Naive B cell (primary cell): ENCODE measurements at regions not wholly inside any gene's neighbourhood (a gene's known extent, or its start where the extent isn't known, plus 50 kb on each side); places are given as distances from the start of the nearest gene placed in this dataset.
A peak's percentile ranks its signal among the peaks of the same experiment; 100 is the strongest.

Source experiments
- ATAC-seq, 2 donors: fragments of 150-1000 bp; cut with Tn5 transposase; 2 replicates each; pipeline ENCODE4 v1.10.0; 2021; ENCODE audit warnings: low read depth in 2 of 2, mild to moderate bottlenecking in 2 of 2, moderate library complexity in 2 of 2
- DNase-seq: peaks from one replicate; pipeline ENCODE4 v3.0.0; 2022
- H3K27ac Mint-ChIP-seq, 6 donors: one replicate each; pipeline ENCODE4 v1.8.0; 2020 to 2022; ENCODE audit warnings: mild to moderate bottlenecking in 6 of 6, mixed read lengths in 6 of 6, moderate library complexity in 5 of 6, inconsistent platforms in 2 of 6
- H3K27me3 Mint-ChIP-seq, 3 donors: one replicate each; pipeline ENCODE4 v1.8.0; 2021 to 2022; ENCODE audit warnings: mixed read lengths in 3 of 3, mild to moderate bottlenecking in 1 of 3
- H3K36me3 Mint-ChIP-seq, 2 donors: one replicate each; pipeline ENCODE4 v1.8.0; 2020 to 2022; ENCODE audit warnings: mixed read lengths in 2 of 2, inconsistent platforms in 1 of 2, mild to moderate bottlenecking in 1 of 2
- H3K4me1 Mint-ChIP-seq, 3 donors: one replicate each; pipeline ENCODE4 v1.8.0; 2020 to 2022; ENCODE audit warnings: mixed read lengths in 3 of 3, inconsistent platforms in 1 of 3, mild to moderate bottlenecking in 1 of 3, moderate library complexity in 1 of 3
- H3K4me3 Mint-ChIP-seq, 8 donors: one replicate each; pipeline ENCODE4 v1.8.0; 2020 to 2022; ENCODE audit warnings: mild to moderate bottlenecking in 8 of 8, mixed read lengths in 8 of 8, moderate library complexity in 8 of 8, inconsistent platforms in 2 of 8
- H3K9me3 Mint-ChIP-seq, 7 donors: one replicate each; pipeline ENCODE4 v1.8.0; 2020 to 2022; ENCODE audit warnings: mixed read lengths in 7 of 7, mild to moderate bottlenecking in 5 of 7, inconsistent platforms in 2 of 7, moderate library complexity in 1 of 7

GRCh38 chr13:40275155-40275554, 391.3 kb downstream of the FOXO1 start:
- no peaks in the 10 kb centered on the region for H3K9me3 Mint-ChIP-seq

GRCh38 chr13:40275636-40276035, 390.8 kb downstream of the FOXO1 start:
- Mint-ChIP-seq H3K4me3 (peak overlapping the region in 2 of 8 donors; percentile 39 to 44), H3K27ac (peak overlapping the region in 3 of 6 donors; percentile 3 to 96 (median 53))
- ATAC-seq: no peak

More at GRCh38 chr13:40275155-40275554, 391.3 kb downstream of the FOXO1 start:
- Mint-ChIP-seq H3K27ac (peak overlapping the region in 5 of 6 donors; percentile 53 to 96 (median 65)), H3K27me3 (no peaks in the 10 kb centered on the region), H3K36me3 (peaks cover 0 to 7% of the 10 kb centered on the region in 2 donors), H3K4me1 (peaks cover 30 to 57% (median 53%) of the 10 kb centered on the region in 3 donors), H3K4me3 (peak overlapping the region in 6 of 8 donors; percentile 13 to 69 (median 42))
- DNase-seq (no peak), ATAC-seq (no peak)

DNA sequence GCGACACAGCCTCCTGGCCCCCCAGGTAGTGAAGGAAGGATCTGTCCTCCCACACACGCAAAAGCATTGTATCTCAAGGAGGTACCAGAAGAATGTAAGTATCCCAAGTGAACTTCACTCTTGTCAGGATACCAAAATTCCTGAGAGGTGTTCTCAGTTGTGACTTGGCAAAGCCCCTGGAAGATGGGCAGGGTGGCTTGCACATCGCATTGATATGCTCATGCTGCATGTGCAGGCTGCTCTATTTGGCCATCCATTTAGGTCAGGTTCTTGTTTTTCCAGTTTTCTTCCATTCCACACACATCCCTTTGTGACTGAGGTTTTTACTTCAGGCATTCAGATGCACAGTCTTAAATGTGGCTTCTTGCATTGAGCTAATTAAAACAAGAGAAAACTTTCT, 382.8 kb downstream of the FOXO1 start:
- no peaks in the 10 kb centered on the region for H3K36me3 Mint-ChIP-seq
- H3K27ac Mint-ChIP-seq: peak overlapping the region in 2 of 6 donors; percentile 17 to 83
- H3K4me1 Mint-ChIP-seq: peaks cover 0 to 6% (median 3%) of the 10 kb centered on the region in 3 donors
- DNase-seq (no peak), ATAC-seq (no peak)
- H3K9me3 Mint-ChIP-seq: peaks cover 0 to 6% (median 0%) of the 10 kb centered on the region in 7 donors
- H3K27me3 Mint-ChIP-seq: no peaks in the 10 kb centered on the region
- no peak overlapping the region for H3K4me3 Mint-ChIP-seq

More at GRCh38 chr13:40275636-40276035, 390.8 kb downstream of the FOXO1 start:
- Mint-ChIP-seq H3K4me1 (peaks cover 29 to 52% (median 48%) of the 10 kb centered on the region in 3 donors), H3K9me3 (peaks cover 0 to 3% (median 0%) of the 10 kb centered on the region in 7 donors), H3K36me3 (peaks cover 0 to 7% of the 10 kb centered on the region in 2 donors), H3K27me3 (no peaks in the 10 kb centered on the region)
- no peak for DNase-seq

- ATAC-seq: no peak
- no peaks in the 10 kb centered on the region for H3K27me3 Mint-ChIP-seq
- H3K4me1 Mint-ChIP-seq: peaks cover 0 to 3% (median 3%) of the 10 kb centered on the region in 3 donors
- no peak overlapping the region for H3K27ac Mint-ChIP-seq
- peaks cover 0 to 7% (median 0%) of the 10 kb centered on the region in 7 donors for H3K9me3 Mint-ChIP-seq
- no peaks in the 10 kb centered on the region for H3K36me3 Mint-ChIP-seq
- no peak overlapping the region for H3K4me3 Mint-ChIP-seq
- DNase-seq: no peak
These were observed 380.8 kb downstream of the FOXO1 start for GRCh38 chr13:40285634-40286033.

- Mint-ChIP-seq H3K27me3 (no peaks in the 10 kb centered on the region), H3K9me3 (peaks cover 0 to 7% (median 0%) of the 10 kb centered on the region in 7 donors), H3K4me3 (no peak overlapping the region), H3K4me1 (peaks cover 0 to 3% (median 0%) of the 10 kb centered on the region in 3 donors), H3K27ac (peak overlapping the region in 1 of 6 donors; percentile 54), H3K36me3 (no peaks in the 10 kb centered on the region)
- no peak for ATAC-seq
- DNase-seq: no peak
These were observed 379.0 kb downstream of the FOXO1 start for GRCh38 chr13:40287428-40287827.

DNA sequence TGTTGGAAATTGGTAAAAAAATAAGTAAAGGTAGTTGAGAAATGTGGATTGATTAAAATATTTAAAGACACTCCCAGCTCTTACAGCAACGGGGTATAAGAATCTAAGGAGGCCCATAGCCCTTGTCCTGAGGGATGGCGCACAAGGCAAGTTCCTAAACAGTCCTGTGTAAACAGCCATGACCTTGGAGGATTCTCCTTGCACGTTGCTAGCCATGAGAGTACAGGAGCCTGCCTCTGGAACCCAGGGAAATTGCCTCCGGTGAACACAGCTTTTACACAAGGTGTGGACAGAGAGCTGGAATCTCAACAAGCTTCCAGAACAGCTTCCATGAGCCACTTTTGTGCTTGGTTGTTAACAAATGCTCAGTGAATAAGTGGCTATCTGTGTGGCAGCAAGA, 378.2 kb downstream of the FOXO1 start:
- DNase-seq: no peak
- Mint-ChIP-seq H3K4me3 (no peak overlapping the region), H3K4me1 (peaks cover 0 to 2% (median 0%) of the 10 kb centered on the region in 3 donors), H3K9me3 (peaks cover 0 to 7% (median 0%) of the 10 kb centered on the region in 7 donors), H3K27ac (peak overlapping the region in 1 of 6 donors; percentile 42), H3K36me3 (no peaks in the 10 kb centered on the region), H3K27me3 (no peaks in the 10 kb centered on the region)
- no peak for ATAC-seq

DNA sequence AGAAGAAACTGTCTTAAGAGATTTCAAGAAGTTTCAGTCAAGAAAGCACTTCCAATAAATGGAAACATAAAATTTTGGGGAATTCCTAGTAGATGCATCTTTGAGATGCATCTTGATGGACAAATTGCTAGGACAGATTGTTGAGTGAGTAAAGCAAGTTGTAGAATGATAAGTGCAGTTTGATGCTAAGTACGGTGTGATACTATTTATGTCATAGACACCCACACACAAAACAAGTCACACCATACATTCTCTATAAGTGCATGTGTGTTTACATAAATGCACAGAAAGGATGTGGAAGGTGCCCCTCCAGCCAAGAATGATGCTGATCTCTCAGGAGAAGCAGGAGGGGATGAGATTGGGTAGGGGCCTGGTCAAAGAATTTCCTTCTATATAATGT, 375.7 kb downstream of the FOXO1 start:
- Mint-ChIP-seq H3K27me3 (no peaks in the 10 kb centered on the region), H3K27ac (peak overlapping the region in 2 of 6 donors; percentile 1 to 16), H3K36me3 (peaks cover 0 to 3% of the 10 kb centered on the region in 2 donors), H3K4me1 (no peaks in the 10 kb centered on the region), H3K4me3 (no peak overlapping the region), H3K9me3 (peaks cover 0 to 8% (median 5%) of the 10 kb centered on the region in 7 donors)
- DNase-seq (no peak), ATAC-seq (no peak)

- Mint-ChIP-seq H3K27me3 (no peaks in the 10 kb centered on the region), H3K36me3 (peaks cover 0 to 9% of the 10 kb centered on the region in 2 donors), H3K9me3 (peaks cover 4 to 19% (median 16%) of the 10 kb centered on the region in 7 donors), H3K4me1 (no peaks in the 10 kb centered on the region), H3K4me3 (no peak overlapping the region), H3K27ac (no peak overlapping the region)
- DNase-seq (no peak), ATAC-seq (no peak)
These were observed 374.3 kb downstream of the FOXO1 start for GRCh38 chr13:40292108-40292507.

DNA sequence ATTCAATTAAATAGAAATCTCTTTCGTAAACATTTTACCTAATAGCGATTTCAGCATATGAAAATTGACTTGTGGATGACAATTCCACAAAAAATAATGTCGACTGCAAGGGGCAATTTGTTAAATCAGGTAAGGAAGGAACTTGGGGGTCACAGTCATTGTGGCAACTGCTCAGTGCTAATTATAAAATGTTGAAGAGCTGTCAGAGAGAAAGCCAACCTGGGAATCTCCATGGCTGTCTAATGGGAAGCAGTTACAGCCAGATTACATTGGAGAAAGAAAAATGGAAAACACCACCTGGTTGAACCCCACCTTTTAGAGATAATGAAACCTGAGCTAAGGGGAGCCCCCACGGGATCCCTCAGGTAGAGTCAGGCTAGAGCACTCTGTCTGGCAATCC, 373.9 kb downstream of the FOXO1 start:
- DNase-seq: no peak
- Mint-ChIP-seq H3K9me3 (peaks cover 4 to 19% (median 17%) of the 10 kb centered on the region in 7 donors), H3K27me3 (no peaks in the 10 kb centered on the region), H3K4me3 (no peak overlapping the region), H3K36me3 (peaks cover 0 to 9% of the 10 kb centered on the region in 2 donors), H3K4me1 (no peaks in the 10 kb centered on the region), H3K27ac (no peak overlapping the region)
- no peak for ATAC-seq

DNA sequence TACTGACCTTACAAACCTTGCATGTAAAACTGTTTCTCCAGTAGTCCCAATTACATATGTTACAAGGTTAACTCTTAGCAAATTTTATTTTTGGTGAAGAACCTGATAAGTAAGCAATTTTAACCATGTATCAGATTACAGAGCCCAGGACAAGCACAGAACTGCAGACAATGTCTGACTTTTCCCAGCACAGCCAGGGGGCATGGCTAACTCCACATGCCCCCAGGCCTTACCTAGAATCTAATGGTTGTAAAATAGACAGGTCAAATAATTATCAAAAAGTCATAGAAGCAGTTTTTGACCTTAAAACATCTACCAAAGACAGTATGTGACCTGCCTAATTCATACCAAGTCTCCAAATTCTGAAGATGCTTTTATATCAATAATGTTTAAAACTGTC, 364.1 kb downstream of the FOXO1 start:
- Mint-ChIP-seq H3K4me3 (no peak overlapping the region), H3K4me1 (no peaks in the 10 kb centered on the region), H3K27me3 (no peaks in the 10 kb centered on the region), H3K9me3 (peaks cover 13 to 47% (median 32%) of the 10 kb centered on the region in 7 donors), H3K27ac (peak overlapping the region in 1 of 6 donors; percentile 80), H3K36me3 (peaks cover 12 to 20% of the 10 kb centered on the region in 2 donors)
- DNase-seq: no peak
- no peak for ATAC-seq

- peaks cover 12 to 20% of the 10 kb centered on the region in 2 donors for H3K36me3 Mint-ChIP-seq
- DNase-seq: no peak
- peaks cover 0 to 2% (median 0%) of the 10 kb centered on the region in 3 donors for H3K4me1 Mint-ChIP-seq
- H3K27ac Mint-ChIP-seq: no peak overlapping the region
- no peak overlapping the region for H3K4me3 Mint-ChIP-seq
- no peak for ATAC-seq
- H3K9me3 Mint-ChIP-seq: peaks cover 13 to 47% (median 35%) of the 10 kb centered on the region in 7 donors
- H3K27me3 Mint-ChIP-seq: no peaks in the 10 kb centered on the region
These were observed 362.1 kb downstream of the FOXO1 start for GRCh38 chr13:40304391-40304790.

- no peaks in the 10 kb centered on the region for H3K27me3 Mint-ChIP-seq
- H3K9me3 Mint-ChIP-seq: peaks cover 8 to 29% (median 22%) of the 10 kb centered on the region in 7 donors
- H3K36me3 Mint-ChIP-seq: peaks cover 12% of the 10 kb centered on the region in 2 donors
- no peak for ATAC-seq
- no peak for DNase-seq
- H3K4me1 Mint-ChIP-seq: peaks cover 0 to 2% (median 0%) of the 10 kb centered on the region in 3 donors
- H3K27ac Mint-ChIP-seq: no peak overlapping the region
- no peak overlapping the region for H3K4me3 Mint-ChIP-seq
These were observed 359.6 kb downstream of the FOXO1 start for GRCh38 chr13:40306817-40307216.

DNA sequence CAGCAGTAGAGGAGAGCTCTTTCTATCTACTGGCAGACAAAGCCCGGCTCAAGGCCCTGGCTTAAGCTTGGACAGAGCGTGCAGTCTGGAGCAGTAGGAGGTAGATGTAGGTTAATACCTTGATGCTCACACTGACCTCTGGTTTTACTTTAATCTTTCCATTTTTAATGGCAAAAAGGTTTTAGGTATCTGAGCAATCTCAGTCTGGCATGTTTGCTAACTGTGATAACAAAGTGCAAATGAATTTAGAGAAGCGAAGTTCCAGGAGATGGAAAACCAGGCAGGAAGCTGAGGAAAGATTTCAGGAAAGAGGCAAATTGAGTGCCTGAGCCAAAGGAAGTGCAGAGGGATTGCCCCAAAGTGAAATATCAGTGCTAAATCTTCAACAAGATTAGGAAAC, 356.6 kb downstream of the FOXO1 start:
- Mint-ChIP-seq H3K27me3 (no peaks in the 10 kb centered on the region), H3K27ac (no peak overlapping the region), H3K4me3 (no peak overlapping the region), H3K4me1 (peaks cover 0 to 9% (median 4%) of the 10 kb centered on the region in 3 donors), H3K9me3 (peaks cover 5 to 17% (median 14%) of the 10 kb centered on the region in 7 donors), H3K36me3 (peaks cover 5 to 12% of the 10 kb centered on the region in 2 donors)
- ATAC-seq (no peak), DNase-seq (no peak)

GRCh38 chr13:40311356-40312101, 354.9 kb downstream of the FOXO1 start:
- no peak for DNase-seq
- Mint-ChIP-seq H3K9me3 (peaks cover 0 to 6% (median 6%) of the 10 kb centered on the region in 7 donors), H3K27me3 (no peaks in the 10 kb centered on the region), H3K4me1 (peaks cover 0 to 22% (median 18%) of the 10 kb centered on the region in 3 donors), H3K27ac (no peak overlapping the region), H3K4me3 (no peak overlapping the region), H3K36me3 (peaks cover 0 to 2% of the 10 kb centered on the region in 2 donors)
- ATAC-seq: no peak
